Colon (tissue), 2 donors: ENCODE measurements at regions not wholly inside any gene's neighbourhood (a gene's known extent, or its start where the extent isn't known, plus 50 kb on each side); places are given as distances from the start of the nearest gene placed in this dataset.
"Not testable (repeated sequence)": the region's sequence is repeated elsewhere in the genome, so short reads cannot be mapped to it uniquely, and the experiment has no call there.

Source experiments
- FAIRE-seq: peaks from 2 replicates; lab custom pipeline; 2012; peaks lifted over from hg19 to GRCh38; lab: Jason Lieb, UNC
- donor health status: control.
- donor health status: control.

DNA sequence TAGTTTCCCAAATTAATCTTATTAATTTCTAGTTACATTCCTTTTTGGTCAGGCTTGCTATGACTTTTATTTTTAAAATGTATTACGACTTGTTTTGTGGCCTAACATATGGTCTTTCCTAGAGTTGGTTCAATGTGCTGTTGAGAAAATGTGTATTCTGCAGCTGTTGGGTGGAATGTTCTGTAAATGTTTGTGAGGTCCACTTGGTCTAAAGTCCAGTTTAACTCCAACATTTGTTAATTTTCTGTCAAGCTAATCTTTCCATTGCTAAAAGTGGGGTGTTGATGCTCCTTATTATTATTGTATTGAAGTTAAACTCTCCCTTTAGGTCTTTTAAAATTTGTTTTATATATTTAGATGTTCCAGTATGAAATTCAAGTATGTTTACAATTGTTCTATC is 1010.8 kb upstream of the EDIL3 start:
- no peak for FAIRE-seq

DNA sequence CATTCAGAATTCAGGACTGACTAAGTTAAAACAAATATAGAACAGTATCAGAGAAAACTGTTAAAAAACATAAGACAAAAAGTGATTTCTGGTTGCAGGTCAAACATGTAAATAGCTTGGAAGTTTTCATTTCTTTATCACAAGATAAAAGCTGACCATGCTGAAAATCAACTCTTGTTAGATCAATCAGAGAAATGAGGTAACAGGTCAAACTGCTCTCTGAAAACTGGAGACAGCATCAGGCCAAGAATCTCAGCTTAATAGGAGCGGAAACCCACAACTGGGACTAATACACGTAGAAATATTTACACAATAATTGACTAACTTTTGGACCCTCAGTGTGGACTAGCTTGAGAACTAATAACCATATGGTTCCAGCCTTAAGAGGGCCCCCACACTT is 1012.8 kb upstream of the EDIL3 start:
- no peak for FAIRE-seq

DNA sequence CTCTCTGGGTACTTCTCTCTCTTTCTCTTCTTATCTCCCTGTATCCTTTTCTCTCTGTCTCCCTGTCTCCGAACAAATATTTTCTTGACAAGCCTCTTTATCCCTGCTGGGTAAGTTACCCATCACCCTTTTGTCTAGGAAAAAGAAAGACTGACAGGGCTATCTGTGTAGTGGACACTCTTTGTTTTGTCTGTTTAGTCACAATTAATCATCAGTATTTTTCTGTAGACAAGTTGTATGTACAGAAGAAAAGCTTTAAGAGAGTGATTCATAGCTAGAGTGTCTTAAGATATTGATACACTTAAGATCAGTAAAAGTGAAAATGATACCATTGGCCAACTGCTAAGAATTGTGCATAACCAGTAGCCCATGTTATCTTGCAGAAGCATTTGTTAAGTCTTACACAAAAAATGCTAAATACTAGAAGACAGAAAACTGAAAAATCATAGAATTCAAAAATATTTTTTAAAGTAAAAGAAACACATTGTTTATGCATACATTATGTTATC is 1043.8 kb upstream of the EDIL3 start:
- FAIRE-seq, result no peak

DNA sequence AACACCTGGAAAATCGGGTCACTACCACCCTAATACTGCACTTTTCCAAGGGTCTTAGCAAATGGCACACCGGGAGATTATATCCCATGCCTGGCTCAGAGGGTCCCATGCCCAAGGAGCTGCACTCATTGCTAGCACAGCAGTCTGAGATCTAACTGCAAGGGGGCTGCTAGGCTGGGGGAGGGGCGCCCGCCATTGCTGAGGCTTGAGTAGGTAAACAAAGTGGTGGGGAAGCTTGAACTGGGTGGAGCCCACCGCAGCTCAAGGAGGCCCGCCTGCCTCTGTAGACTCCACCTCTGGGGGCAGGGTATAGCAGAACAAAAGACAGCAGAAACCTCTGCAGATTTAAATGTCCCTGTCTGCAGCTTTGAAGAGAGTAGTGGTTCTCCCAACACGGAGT is 1047.0 kb upstream of the EDIL3 start:
- FAIRE-seq, result not testable (repeated sequence)

DNA sequence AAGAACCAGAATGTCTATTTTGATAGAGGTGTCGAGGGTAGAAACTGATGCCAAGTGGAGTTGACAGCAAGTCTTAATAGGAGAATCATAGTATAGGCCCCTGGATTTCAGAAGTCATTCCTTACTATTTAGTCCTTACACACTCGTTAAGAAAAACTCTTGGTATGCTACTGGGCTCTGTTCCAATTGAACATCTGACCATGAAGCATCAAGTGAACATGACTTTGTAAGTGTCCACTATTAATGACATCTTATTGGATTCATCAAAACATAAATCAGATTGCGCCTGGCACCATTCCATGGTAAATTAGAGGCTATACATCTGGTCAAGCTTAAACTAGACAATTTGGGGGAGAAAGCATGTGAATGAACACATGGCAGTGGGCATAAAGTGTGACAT is 1056.5 kb upstream of the EDIL3 start:
- FAIRE-seq, result no peak

DNA sequence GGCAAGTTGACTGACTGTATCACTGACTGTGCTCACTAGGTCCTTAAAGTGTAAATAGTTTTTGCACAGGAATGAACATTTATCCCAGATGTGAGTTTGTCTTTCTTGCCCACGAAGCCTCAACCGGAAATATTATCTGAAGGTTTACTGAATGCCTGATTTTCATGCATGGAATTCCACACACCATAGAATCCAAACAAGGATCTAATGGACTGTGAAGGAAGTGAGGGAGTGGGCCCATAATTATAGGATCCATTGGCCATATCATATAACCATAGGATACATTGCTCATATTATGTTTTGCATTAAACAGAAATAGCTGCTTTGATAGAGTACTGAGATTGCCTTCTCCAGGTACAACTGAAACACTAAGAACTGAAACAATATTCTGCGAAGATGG is 1057.2 kb upstream of the EDIL3 start:
- no peak for FAIRE-seq

DNA sequence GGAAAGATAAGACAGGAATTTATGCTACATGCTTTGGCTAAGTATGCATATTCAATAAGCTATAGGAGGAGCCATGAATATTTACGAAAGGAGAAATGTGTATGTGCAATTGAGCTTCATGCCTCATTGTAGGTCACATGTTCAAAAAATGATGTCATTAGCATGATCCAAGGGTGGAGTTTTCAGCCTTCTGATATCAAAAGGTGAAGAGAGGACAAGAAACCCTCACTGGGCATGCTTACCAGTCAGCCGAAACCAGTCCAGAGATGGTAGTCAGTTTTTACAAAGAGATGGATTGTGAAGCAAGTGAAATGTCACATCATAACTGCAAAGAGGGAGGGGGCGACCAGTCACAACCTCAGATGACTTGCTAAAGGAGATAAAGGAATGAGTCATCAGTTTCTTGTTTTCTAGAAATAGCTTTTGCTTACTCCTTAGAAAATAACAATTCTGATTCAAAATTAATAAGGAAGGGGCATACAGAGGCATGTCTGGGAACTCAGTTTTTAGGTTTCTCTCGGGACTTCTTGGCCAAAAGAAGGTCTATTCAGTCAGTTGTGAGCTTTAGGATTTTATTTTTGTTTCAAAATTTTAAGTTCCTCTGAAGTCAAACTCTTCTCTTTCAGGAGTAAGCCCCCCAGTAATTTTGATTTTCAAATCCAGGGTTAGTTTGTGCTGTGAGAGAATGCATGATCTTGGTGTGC is 1067.8 kb upstream of the EDIL3 start:
- FAIRE-seq, result no peak

DNA sequence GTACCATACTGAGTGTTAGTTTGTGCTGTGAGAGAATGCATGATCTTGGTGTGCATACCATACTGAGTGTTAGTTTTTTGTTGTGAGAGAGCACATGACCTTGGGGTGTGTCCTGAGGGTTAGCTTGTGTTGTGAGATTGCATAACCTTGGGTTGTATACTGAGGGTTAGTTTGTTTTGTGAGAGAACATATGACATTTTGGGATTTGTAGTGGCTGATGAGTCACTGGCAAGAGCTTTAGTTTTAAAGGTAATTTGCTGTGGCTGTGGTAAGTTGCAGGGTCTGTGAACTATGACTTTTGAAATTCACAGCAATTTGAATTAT is 1068.3 kb upstream of the EDIL3 start:
- FAIRE-seq, result no peak

DNA sequence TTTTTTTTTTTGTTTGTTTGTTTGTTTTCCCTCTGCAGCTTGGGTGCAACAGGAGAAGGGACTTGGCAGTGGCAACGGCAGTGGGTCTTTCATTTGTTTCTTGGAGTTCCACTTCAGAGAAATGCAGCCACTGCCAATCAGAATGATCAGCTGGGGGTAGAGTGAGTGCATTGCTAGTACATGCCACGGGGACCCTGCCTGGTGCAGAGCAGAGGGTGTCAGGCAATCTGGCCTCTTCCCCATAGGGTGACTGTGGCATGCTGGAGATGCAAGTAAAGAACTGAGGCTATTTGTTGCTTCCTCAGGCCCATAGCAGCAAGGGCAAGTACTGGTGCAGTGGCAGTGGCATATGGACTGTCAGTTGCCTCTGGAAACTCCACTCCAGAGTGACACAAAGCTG is 1073.6 kb upstream of the EDIL3 start:
- no peak for FAIRE-seq

DNA sequence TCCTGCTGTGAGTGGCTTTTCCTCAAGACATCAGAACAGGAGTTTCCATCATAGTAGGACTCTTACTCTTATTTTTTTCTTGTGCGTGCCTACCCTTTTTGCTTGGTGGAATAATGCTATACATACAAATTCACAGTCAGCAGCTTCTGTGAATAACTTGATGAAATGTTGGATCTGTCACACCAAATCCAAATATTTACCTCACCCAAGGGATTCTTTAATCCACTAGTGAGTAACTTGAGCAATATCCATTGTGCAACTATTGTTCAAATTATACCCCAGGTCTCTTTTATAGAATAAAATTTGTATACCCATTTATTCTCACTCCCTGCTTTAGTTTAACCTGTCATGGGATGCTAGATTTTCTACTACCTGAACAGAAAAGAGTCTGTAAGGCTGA is 1078.3 kb upstream of the EDIL3 start:
- no peak for FAIRE-seq

DNA sequence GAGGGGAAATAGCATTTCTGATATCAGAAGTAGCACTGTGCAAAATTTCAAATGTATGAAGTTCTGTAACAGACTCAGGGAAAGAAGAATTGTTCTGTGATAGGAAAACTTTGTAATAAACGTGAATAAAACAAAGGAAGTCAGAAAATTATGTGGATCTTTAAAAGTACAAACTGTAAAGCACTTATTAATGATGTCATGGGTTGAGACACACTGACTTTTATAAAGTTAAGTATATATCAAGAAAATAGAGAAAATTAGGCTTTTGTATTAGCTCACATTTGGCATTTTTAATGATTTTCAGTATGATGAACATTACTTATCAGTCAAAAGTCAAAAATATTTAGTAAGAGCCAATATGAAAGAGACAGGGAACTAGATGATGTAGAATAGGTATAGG is 1081.7 kb upstream of the EDIL3 start:
- FAIRE-seq, result no peak

DNA sequence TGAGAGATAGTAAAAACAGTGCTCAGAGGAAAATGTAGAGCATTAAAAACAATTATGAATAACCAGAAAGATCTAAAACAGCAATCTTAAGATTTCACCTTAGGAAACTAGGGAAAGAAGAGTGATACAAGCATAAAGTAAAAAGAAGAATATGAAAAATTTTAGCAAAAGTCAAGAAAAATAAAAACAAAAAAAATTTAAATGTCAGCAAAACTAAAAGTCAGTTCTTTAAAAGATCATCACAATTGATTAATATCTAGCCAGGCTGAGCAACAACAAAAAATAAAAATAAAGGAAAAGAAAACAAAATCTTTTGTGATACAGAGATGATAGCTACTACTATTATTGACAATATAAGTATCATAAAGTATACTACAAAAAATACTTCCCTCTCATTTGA is 1088.1 kb upstream of the EDIL3 start:
- no peak for FAIRE-seq

DNA sequence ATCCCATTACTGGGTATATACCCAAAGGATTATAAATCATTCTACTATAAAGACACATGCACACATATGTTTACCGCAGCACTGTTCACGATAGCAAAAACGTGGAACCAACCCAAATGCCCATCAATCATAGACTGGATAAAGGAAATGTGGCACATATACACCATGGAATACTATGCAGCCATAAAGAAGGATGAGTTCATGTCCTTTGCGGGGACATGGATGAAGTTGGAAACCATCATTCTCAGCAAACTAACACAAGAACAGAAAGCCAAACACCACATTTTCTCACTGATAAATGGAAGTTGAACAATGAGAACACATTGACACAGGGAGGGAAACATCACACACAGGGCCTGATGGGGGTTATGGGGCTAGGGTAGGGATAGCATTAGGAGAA is 1090.5 kb upstream of the EDIL3 start:
- not testable (repeated sequence) for FAIRE-seq

DNA sequence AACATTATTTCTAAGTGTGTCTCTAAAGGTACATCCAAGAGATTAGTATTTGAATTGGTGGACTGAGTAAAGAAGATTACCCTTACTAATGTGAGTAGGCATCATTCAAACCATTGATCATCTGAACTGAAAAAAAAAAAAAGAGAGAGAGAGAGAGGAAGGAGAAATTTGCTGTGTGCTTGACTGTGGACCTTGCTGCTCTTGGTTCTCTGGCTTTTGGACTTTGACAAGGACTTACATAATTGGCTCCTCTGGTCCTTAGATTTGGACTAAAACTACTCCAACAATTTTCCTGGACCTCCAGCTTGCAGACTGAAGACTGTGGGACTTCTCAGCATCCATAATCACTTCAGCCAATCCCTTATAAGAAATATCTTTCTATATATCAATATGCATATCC is 1091.9 kb upstream of the EDIL3 start:
- FAIRE-seq, result no peak

DNA sequence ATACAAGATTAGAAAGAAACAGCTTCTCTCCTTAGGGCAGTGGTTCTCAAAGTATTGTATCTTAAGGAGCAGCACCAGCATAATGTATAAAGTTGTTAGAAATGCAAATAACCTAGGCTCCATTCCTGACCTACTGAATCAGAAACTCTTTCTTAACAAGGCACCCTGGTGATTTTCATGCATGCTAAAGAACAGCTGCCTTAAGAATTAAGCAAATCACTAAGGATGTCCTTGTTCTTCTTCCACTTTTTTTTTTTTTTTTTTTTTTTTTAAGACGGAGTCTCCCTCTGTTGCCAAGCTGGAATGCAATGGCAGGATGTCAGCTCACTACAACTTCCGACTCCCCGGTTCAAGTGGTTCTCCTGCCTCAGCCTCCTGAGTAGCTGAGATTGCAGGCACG is 1095.2 kb upstream of the EDIL3 start:
- no peak for FAIRE-seq

DNA sequence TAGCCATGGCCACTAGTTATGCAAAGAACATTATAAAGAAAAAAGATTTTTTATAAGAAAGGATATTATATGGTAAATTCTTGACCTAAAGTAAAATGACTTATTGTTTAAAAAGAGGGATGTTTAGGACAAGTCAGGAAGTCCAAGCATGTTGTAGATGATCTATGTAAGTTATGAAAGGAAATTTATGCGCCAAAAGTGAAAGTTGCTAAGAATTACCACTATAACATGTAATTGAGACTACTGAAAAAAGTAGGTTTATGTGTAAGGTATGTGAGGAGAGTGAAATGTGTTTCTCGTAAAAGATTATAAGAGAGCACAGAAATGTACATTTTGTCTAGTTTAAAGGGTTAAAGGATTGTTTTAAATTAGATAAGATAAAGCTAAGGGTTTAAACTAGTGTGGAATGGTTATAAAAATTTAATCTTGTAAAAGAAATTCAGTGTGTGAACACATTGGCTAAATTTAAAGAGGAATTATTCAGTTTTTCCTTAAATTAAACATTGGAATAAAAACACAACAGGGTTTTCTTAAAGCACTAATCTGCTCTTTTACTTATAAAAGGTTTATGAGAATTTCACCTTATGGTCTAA is 1100.4 kb upstream of the EDIL3 start:
- no peak for FAIRE-seq

DNA sequence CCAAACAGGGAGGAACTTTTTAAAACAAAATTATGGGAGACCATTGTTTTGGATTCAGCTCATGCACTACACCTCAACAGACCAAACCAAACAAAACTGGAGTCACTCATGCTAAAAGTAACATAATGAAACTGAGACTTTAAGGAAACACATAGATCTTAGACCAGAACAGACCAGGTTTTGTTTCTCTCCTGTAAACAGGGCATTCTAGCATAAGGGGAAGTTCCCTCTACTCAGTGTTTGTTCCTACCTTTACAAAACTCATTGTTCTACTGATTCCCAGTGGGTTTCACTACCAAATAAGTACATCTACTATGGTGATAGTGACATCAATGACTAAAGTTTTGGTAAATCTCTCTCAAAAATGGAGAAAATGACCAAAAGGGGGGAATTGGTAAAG is 1103.6 kb upstream of the EDIL3 start:
- FAIRE-seq, result no peak

DNA sequence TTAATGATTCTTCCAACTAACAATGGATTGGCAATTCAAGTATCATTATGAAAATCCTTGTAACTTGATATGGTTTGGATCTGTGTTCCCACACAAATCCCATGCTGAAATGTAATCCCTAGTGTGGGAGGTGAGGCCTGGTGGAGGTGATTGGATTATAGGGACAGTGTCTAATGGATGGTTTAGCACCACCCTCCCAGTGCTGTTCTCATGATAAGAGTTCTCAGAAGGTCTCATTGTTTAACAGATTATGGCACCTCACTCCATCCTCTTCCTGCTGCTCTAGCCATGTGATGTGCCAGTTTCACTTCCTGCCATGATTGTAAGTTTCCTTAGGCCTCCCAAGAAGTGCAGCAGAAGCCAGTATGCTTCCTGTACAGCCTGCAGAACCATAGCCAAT is 1116.2 kb upstream of the EDIL3 start:
- no peak for FAIRE-seq

DNA sequence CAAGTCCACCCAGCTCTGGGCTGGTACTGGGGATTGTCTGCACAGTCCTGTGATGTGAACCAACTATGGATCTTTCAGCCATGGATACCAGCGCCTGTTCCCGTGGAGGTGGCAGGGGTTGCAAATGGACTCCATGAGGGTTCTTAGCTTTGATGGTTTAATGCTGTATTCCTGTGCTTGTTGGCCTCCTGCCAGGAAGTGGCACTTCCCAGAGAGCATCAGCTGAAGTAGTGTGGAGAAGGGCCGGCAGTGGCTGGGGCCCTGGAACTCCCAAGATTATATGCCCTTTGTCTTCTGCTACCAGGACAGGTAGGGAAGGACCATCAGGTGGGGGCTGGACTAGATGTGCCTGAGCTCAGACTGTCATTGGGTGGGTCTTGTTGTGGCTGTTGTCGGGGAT is 1104.8 kb upstream of the COX7C start:
- FAIRE-seq, result no peak

DNA sequence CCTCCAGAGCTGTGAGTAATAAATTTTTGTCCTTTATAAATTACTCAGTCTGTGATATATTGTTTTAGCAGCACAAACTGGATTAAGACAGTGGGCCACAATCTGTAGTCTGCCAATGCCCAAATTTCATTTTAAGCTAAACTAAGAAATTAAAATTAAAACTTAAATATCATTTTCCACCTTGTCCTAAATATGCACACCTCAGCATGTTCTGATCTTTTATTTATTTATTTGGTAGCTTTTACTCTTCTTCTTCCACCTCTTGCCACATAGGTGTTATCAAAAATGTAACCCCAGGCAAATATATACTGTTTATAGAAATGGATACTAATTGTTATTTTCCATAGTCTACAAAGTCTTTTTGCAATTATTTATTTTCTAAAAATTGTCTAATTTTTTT is 1102.2 kb upstream of the COX7C start:
- FAIRE-seq, result no peak

DNA sequence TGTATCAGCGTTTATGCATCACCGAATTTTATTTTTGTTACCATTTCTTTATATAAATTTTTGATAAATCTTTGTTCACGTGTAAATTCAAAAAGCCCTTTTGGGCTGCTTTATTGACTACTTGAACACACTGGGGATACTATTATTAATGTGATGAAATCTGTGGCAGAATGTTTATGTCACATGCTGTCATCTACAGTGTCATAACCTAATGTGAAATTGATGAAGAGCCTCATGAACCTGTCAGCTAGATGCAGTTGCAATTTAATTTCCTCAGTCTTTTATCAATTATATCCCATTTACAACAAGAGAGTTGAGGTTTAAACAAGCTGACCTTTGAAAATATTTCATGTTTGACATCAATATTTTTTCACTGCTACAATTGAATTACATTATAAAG is 1100.4 kb upstream of the COX7C start:
- FAIRE-seq, result no peak

DNA sequence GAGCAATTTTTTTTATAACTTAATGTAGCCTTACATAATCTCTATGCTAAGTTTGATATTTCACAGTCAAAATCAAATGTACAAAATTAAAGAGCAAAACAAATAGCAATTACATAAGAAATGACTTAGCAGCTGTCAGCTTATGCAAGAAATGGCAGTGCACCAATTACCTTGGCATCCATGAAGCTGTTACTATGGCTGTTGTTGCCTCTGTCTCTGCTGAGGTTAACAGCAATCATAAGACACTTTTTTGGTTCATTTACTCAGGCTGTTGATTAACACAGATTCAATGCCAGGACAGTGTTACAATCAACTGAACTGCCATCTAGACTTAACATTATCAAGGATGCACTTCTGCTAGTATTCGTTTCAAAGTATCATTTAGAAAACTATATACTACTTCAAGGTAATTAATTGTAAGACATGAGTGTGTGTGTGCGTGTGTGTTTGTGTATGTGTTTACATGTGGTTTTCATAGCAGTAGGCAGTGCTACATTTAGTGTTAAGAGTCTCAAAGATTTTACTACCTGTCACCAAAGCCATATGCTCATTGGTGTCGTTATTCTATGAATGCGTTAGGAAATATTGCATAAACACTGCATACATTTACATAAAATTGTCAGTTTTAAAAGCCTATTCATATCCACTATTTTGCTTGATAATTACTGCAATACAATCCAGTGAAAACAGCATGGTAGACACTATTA is 1084.2 kb upstream of the COX7C start:
- no peak for FAIRE-seq

DNA sequence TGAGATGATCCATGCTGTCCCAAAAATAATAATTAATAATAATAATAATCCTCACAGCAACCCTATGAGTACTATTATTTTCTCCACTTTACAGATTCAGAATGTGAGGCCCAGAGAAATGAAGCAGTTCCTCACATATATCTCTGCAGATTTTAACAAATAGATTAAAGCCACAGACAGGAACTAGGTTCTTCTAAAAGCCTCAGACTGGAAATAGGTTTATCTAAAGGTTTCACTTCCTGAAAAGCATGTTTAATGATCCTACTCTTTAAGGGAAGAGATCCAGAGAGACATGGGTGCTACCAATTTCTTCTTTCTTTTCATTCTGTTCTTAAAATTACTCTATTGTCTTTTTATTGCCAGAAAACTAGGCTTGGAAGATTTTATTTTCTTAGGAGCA is 1079.4 kb upstream of the COX7C start:
- no peak for FAIRE-seq

DNA sequence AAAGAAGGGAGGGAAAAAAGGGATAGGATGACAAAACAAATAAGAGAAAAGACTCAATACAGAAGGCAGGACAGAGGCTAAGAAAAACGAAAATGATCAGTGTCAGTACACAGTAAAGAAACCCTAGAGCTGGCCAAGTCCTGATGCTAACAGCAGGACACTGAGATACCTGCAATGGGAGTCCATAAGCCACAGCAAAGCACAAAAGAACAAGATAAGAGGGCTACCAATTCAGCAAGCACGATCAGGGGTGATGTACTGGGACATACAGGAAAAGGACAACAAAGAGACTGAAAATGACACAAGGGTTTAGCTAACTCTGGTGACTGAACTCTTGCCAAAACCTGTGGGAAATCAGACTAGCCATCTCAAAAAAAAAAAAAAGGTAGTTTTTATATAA is 1072.6 kb upstream of the COX7C start:
- FAIRE-seq, result no peak
